HepG2 (cell line): ENCODE measurements at regions not wholly inside any gene's neighbourhood (a gene's known extent, or its start where the extent isn't known, plus 50 kb on each side); places are given as distances from the start of the nearest gene placed in this dataset.

Experiments
- ATAC-seq: fragments of 200-7000 bp; cut with Tn5 transposase; 3 replicates; pipeline ENCODE4 v1.9.1; 2020; ENCODE audit warnings: mild to moderate bottlenecking, moderate library complexity
- BruUV-seq: library from RNA; stranded (reverse); fragments of 400-500 nt; replicated peaks from 2 replicates; lab custom pipeline; 2021; lab: Mats Ljungman, UMichigan
- CTCF ChIA-PET: fragments of 300-600 bp; formaldehyde crosslinking; extraction: SDS; loops from one replicate; lab custom pipeline; 2021; ENCODE audit warnings: low total read pairs, inconsistent platforms, low intra/inter-chr PET ratio; lab: Yijun Ruan, JAX
- POLR2A ChIA-PET: fragments of 350-600 bp; sonication (Branson Sonifier 250); formaldehyde crosslinking; loops from one replicate; lab custom pipeline; 2020; ENCODE audit warnings: antibody characterized with exemption, inconsistent platforms; lab: Yijun Ruan, JAX
- DNase-seq: peaks from one replicate; pipeline ENCODE4 v3.0.0-alpha.2; 2015; ENCODE audit warnings: low spot score
- FAIRE-seq: peaks from 3 replicates; lab custom pipeline; 2011; peaks lifted over from hg19 to GRCh38; lab: Jason Lieb, UNC
- H2AFZ ChIP-seq: one replicate; pipeline ENCODE4 v1.6.1; 2011; ENCODE audit warnings: low read length, inconsistent platforms
- H3K27ac ChIP-seq: fragments of 300-600 bp; 3 replicates; pipeline ENCODE4 v1.8.0; 2011; ENCODE audit warnings: mixed run types, mild to moderate bottlenecking, mixed read lengths, low read length, inconsistent platforms; ENCODE audit not compliant: insufficient read depth; ENCODE audit errors: extremely low read length
- H3K27me3 ChIP-seq, 2 experiments: fragments of 200-600 bp in 1 of 2; 2 replicates in 1 of 2; 3 replicates in 1 of 2; pipeline versions ENCODE4 v1.6.0 to v1.8.0; 2011; ENCODE audit warnings: low read length in 2 of 2, mild to moderate bottlenecking in 2 of 2, moderate library complexity in 2 of 2, inconsistent platforms in 1 of 2; ENCODE audit not compliant: insufficient read depth in 2 of 2, control insufficient read depth in 1 of 2
- H3K36me3 ChIP-seq, 2 experiments: fragments of 200-600 bp in 1 of 2; replicated peaks in 1 of 2; 2 replicates in 1 of 2; 3 replicates in 1 of 2; pipeline versions ENCODE4 v1.5.1 to v1.8.0; 2011; ENCODE audit warnings: low read length in 2 of 2, inconsistent platforms in 1 of 2; ENCODE audit not compliant: insufficient read depth in 2 of 2, control insufficient read depth in 1 of 2
- H3K4me1 ChIP-seq: 2 replicates; pipeline ENCODE4 v1.5.1; 2012; ENCODE audit warnings: low read length, inconsistent platforms; ENCODE audit not compliant: insufficient read depth
- H3K4me2 ChIP-seq: 2 replicates; pipeline ENCODE4 v1.6.0; 2011; ENCODE audit warnings: low read depth, low read length, inconsistent platforms
- H3K4me3 ChIP-seq, 3 experiments: fragments of 200-600 bp in 1 of 3; sonication (generic), shearing (Covaris generic) in 1 of 3; replicated peaks in 1 of 3; 2 replicates each; pipeline ENCODE4 v1.5.1; 2011 to 2016; ENCODE audit warnings: low read length in 3 of 3, inconsistent platforms in 2 of 3, low read depth in 2 of 3, mild to moderate bottlenecking in 2 of 3, control low read depth in 1 of 3, mixed read lengths in 1 of 3; ENCODE audit not compliant: insufficient read depth in 1 of 3
- H3K79me2 ChIP-seq: one replicate; pipeline ENCODE4 v1.6.1; 2011; ENCODE audit warnings: low read length, inconsistent platforms; ENCODE audit not compliant: insufficient read depth
- H3K9ac ChIP-seq: 2 replicates; pipeline ENCODE4 v1.6.0; 2011; ENCODE audit warnings: mild to moderate bottlenecking, low read depth, low read length, inconsistent platforms; ENCODE audit not compliant: insufficient read depth
- H3K9me3 ChIP-seq: 2 replicates; pipeline ENCODE4 v1.5.1; 2012; ENCODE audit warnings: mild to moderate bottlenecking, low read length
- H4K20me1 ChIP-seq: 2 replicates; pipeline ENCODE4 v1.6.0; 2011; ENCODE audit warnings: inconsistent platforms, mild to moderate bottlenecking, low read length, moderate library complexity; ENCODE audit not compliant: insufficient read depth
- ATF1 ChIP-seq: IDR thresholded peaks from 2 replicates; pipeline ENCODE4 v1.6.1; 2016; ENCODE audit warnings: mild to moderate bottlenecking, control low read depth
- CEBPB ChIP-seq: IDR thresholded peaks from 2 replicates; pipeline ENCODE4 v1.6.1; 2011; ENCODE audit warnings: low read depth, low read length, improper control_type of control experiment, borderline replicate concordance
- CERS6 ChIP-seq: sonication (generic); formaldehyde crosslinking; IDR thresholded peaks from 2 replicates; pipeline ENCODE4 v1.5.0; 2020; ENCODE audit warnings: missing genetic modification reagents
- GMEB2 ChIP-seq: IDR thresholded peaks from 2 replicates; pipeline ENCODE4 v1.6.1; 2016; ENCODE audit warnings: missing biosample characterization, missing genetic modification reagents, low read depth
- PAWR ChIP-seq: sonication (generic); formaldehyde crosslinking; IDR thresholded peaks from 2 replicates; pipeline ENCODE4 v1.4.0; 2020; ENCODE audit warnings: missing genetic modification reagents, mild to moderate bottlenecking, borderline replicate concordance
- U2AF1 ChIP-seq: fragments of 200-400 bp; formaldehyde crosslinking; optimal IDR thresholded peaks from 2 replicates; pipeline ENCODE3; 2017; ENCODE audit warnings: mild to moderate bottlenecking, low read depth, low read length
- ZNF564 ChIP-seq: sonication (generic); formaldehyde crosslinking; IDR thresholded peaks from 2 replicates; pipeline ENCODE4 v1.8.1; 2023; ENCODE audit warnings: mild to moderate bottlenecking, missing genetic modification reagents
- ZNF713 ChIP-seq: sonication (generic); formaldehyde crosslinking; IDR thresholded peaks from 2 replicates; pipeline ENCODE4 v1.4.0; 2020; ENCODE audit warnings: mild to moderate bottlenecking, missing genetic modification reagents
- WGBS: methylation state at CpG from one replicate; pipeline ENCODE4 v1.1.6; 2017; ENCODE audit warnings: low lambda C conversion rate; 5-methylcytosine and 5-hydroxymethylcytosine counted together
- in situ Hi-C: cut with HindIII; loops from 2 replicates; pipeline ENCODE4 v1.10.0; 2017; ENCODE audit warnings: low pct_unique_long_range_greater_than_20kb; ENCODE audit not compliant: extremely low pct_ligation_motif_present
- intact Hi-C: fragments of 100-400 bp; cut with micrococcal nuclease; formaldehyde crosslinking; loops from one replicate; pipeline ENCODE4 v1.10.0; 2022; ENCODE audit not compliant: unreplicated experiment

- Histone ChIP-seq H3K4me2 (no peak overlapping the region), H3K79me2 (no peaks in the 10 kb centered on the region), H3K36me3 (no peaks in the 10 kb centered on the region), H2AFZ (no peak overlapping the region)
- no peak for FAIRE-seq
- no TSS peak for BruUV-seq
- POLR2A ChIA-PET: no interaction called here
- DNase-seq: no peak
- intact Hi-C loops: no loop called here
- no peak for TF ChIP-seq PAWR (CRISPR knock-in tag)
- TF ChIP-seq ZNF713 (CRISPR knock-in tag): no peak
- TF ChIP-seq U2AF1: no peak
- no peak for TF ChIP-seq CERS6
- no peak for TF ChIP-seq ZNF564 (CRISPR knock-in tag)
- no peak for TF ChIP-seq ATF1
- TF ChIP-seq, all 625 proteins: peak for 0
- H3K27me3 ChIP-seq: no peaks in the 10 kb centered on the region
- in situ Hi-C loops: no loop called here
- H3K4me1 ChIP-seq: no peaks in the 10 kb centered on the region
- H4K20me1 ChIP-seq: no peaks in the 10 kb centered on the region
- CTCF ChIA-PET: no interaction called here
- H3K4me3 ChIP-seq: no peak overlapping the region
- no peak overlapping the region for H3K9ac ChIP-seq
- peaks cover 11% of the 10 kb centered on the region for H3K9me3 ChIP-seq
- WGBS: 40% methylated on average over 3 of the region's 3 CpGs
- no peak overlapping the region for H3K27ac ChIP-seq
- no peak for ATAC-seq
Observed at GRCh38 chr5:104130320-104130719, 567.7 kb upstream of the NUDT12 start.

- DNase-seq (no peak), ATAC-seq (no peak), FAIRE-seq (no peak)
- intact Hi-C loops: no loop called here
- H3K4me1 ChIP-seq: no peaks in the 10 kb centered on the region
- H2AFZ ChIP-seq: no peak overlapping the region
- WGBS: 51% methylated on average over 5 of the region's 5 CpGs
- H3K27me3 ChIP-seq: no peaks in the 10 kb centered on the region
- H3K4me2 ChIP-seq: no peak overlapping the region
- H3K4me3 ChIP-seq: no peak overlapping the region
- ChIA-PET CTCF (no interaction called here), POLR2A (no interaction called here)
- in situ Hi-C loops: no loop called here
- no peaks in the 10 kb centered on the region for H4K20me1 ChIP-seq
- H3K9me3 ChIP-seq: no peaks in the 10 kb centered on the region
- H3K79me2 ChIP-seq: no peaks in the 10 kb centered on the region
- H3K27ac ChIP-seq: no peak overlapping the region
- TF ChIP-seq CEBPB (peak; percentile 85), GMEB2 (CRISPR knock-in tag) (no peak)
- H3K9ac ChIP-seq: no peak overlapping the region
- BruUV-seq: no TSS peak
- no peaks in the 10 kb centered on the region for H3K36me3 ChIP-seq
Observed at GRCh38 chr5:104128348-104128747, 565.8 kb upstream of the NUDT12 start.
